CD14-positive monocyte (primary cell): ENCODE measurements at regions not wholly inside any gene's neighbourhood (a gene's known extent, or its start where the extent isn't known, plus 50 kb on each side); places are given as distances from the start of the nearest gene placed in this dataset.

ENCODE experiments used
- DNase-seq, 3 donors: peaks; one replicate each; pipeline ENCODE4 v3.0.0-alpha.2; 2011 to 2022
- H2AFZ ChIP-seq: 2 replicates; pipeline ENCODE4 v1.6.0; 2012; ENCODE audit warnings: mild to moderate bottlenecking, low read depth, low read length, inconsistent platforms; ENCODE audit not compliant: insufficient read depth, poor library complexity, severe bottlenecking
- H3K27ac ChIP-seq, 2 donors: 1 replicate in 1 of 2; 2 replicates in 1 of 2; pipeline ENCODE4 v1.5.1; 2012 to 2013; ENCODE audit warnings: low read length in 2 of 2, control low read depth in 1 of 2, inconsistent platforms in 1 of 2, low read depth in 1 of 2, mild to moderate bottlenecking in 1 of 2
- H3K27me3 ChIP-seq, 2 donors: one replicate each; pipeline versions ENCODE4 v1.6.0 to v1.6.1; 2011 to 2013; ENCODE audit warnings: low read length in 2 of 2; ENCODE audit not compliant: control insufficient read depth in 2 of 2, insufficient read depth in 2 of 2
- H3K36me3 ChIP-seq, 2 donors: replicated peaks in 1 of 2; 1 replicate in 1 of 2; 2 replicates in 1 of 2; pipeline versions ENCODE4 v1.5.1 to v1.6.1; 2012 to 2013; ENCODE audit warnings: low read length in 2 of 2, control low read depth in 1 of 2, inconsistent platforms in 1 of 2, mild to moderate bottlenecking in 1 of 2; ENCODE audit not compliant: insufficient read depth in 2 of 2, control insufficient read depth in 1 of 2
- H3K4me1 ChIP-seq, 2 donors: 1 replicate in 1 of 2; 2 replicates in 1 of 2; pipeline versions ENCODE4 v1.5.1 to v1.6.1; 2012 to 2013; ENCODE audit warnings: low read length in 2 of 2, control low read depth in 1 of 2, inconsistent platforms in 1 of 2, mild to moderate bottlenecking in 1 of 2, moderate library complexity in 1 of 2; ENCODE audit not compliant: insufficient read depth in 2 of 2, control insufficient read depth in 1 of 2
- H3K4me2 ChIP-seq: replicated peaks from 2 replicates; pipeline ENCODE3; 2012; ENCODE audit warnings: low read length, moderate library complexity, mild to moderate bottlenecking; ENCODE audit not compliant: poor library complexity, severe bottlenecking; ENCODE audit errors: extremely low read depth
- H3K4me3 ChIP-seq, 3 experiments: fragments of 200-600 bp in 1 of 3; sonication (generic) in 1 of 3; replicated peaks in 1 of 3; 1 replicate in 2 of 3; 2 replicates in 1 of 3; pipeline ENCODE4 v1.5.1; 2011 to 2013; ENCODE audit warnings: low read length in 3 of 3, mild to moderate bottlenecking in 3 of 3, control low read depth in 2 of 3, low read depth in 2 of 3, inconsistent platforms in 1 of 3, moderate library complexity in 1 of 3
- H3K79me2 ChIP-seq: 2 replicates; pipeline ENCODE4 v1.6.0; 2012; ENCODE audit warnings: mild to moderate bottlenecking, control low read depth, inconsistent platforms, low read length, moderate library complexity; ENCODE audit not compliant: insufficient read depth
- H3K9ac ChIP-seq: 2 replicates; pipeline ENCODE4 v1.6.0; 2017; ENCODE audit warnings: low read length, mild to moderate bottlenecking; ENCODE audit not compliant: insufficient read depth, poor library complexity, severe bottlenecking
- H3K9me3 ChIP-seq, 2 donors: replicated peaks in 1 of 2; 1 replicate in 1 of 2; 2 replicates in 1 of 2; pipeline versions ENCODE4 v1.5.1 to v1.6.1; 2012 to 2013; ENCODE audit warnings: low read length in 2 of 2, control low read depth in 1 of 2; ENCODE audit not compliant: control insufficient read depth in 1 of 2, insufficient read depth in 1 of 2
- H4K20me1 ChIP-seq: 2 replicates; pipeline ENCODE4 v1.6.0; 2012; ENCODE audit warnings: mild to moderate bottlenecking, low read length, control low read depth, moderate library complexity; ENCODE audit not compliant: insufficient read depth
- H3K27ac Mint-ChIP-seq, 7 donors: one replicate each; pipeline ENCODE4 v1.8.0; 2020; ENCODE audit warnings: mild to moderate bottlenecking in 7 of 7, mixed read lengths in 7 of 7, moderate library complexity in 6 of 7, inconsistent platforms in 2 of 7
- H3K27me3 Mint-ChIP-seq, 3 donors: one replicate each; pipeline ENCODE4 v1.8.0; 2021 to 2022; ENCODE audit warnings: low read depth in 3 of 3, mild to moderate bottlenecking in 3 of 3, mixed read lengths in 3 of 3, moderate library complexity in 3 of 3, inconsistent platforms in 1 of 3
- H3K36me3 Mint-ChIP-seq, 2 donors: one replicate each; pipeline ENCODE4 v1.8.0; 2020; ENCODE audit warnings: mixed read lengths in 2 of 2, inconsistent platforms in 1 of 2, mild to moderate bottlenecking in 1 of 2
- H3K4me1 Mint-ChIP-seq: one replicate; pipeline ENCODE4 v1.8.0; 2020; ENCODE audit warnings: mild to moderate bottlenecking, mixed read lengths
- H3K4me3 Mint-ChIP-seq, 2 donors: one replicate each; pipeline ENCODE4 v1.8.0; 2020; ENCODE audit warnings: mild to moderate bottlenecking in 2 of 2, mixed read lengths in 2 of 2, moderate library complexity in 1 of 2
- H3K9me3 Mint-ChIP-seq, 7 donors: one replicate each; pipeline ENCODE4 v1.8.0; 2020 to 2022; ENCODE audit warnings: mixed read lengths in 7 of 7, mild to moderate bottlenecking in 6 of 7, moderate library complexity in 6 of 7, inconsistent platforms in 2 of 7
- WGBS: methylation state at CpG from one replicate; pipeline ENCODE4 v1.1.5; 2013; ENCODE audit warnings: missing lambda C conversion rate; ENCODE audit not compliant: insufficient coverage; 5-methylcytosine and 5-hydroxymethylcytosine counted together
- intact Hi-C, 2 donors: fragments of 100-400 bp; cut with micrococcal nuclease; formaldehyde crosslinking; loops; one replicate each; pipeline versions ENCODE4 v1.15.0 to v1.15.1; 2023
- TF ChIP-seq, protein P1 (sequence below): fragments of 200-600 bp; IDR thresholded peaks from one replicate; pipeline ENCODE4 v1.8.0; 2022; ENCODE audit warnings: antibody characterized with exemption, mild to moderate bottlenecking

GRCh38 chr2:153096272-153096671 is 377.9 kb downstream of the ARL6IP6 start:
- Mint-ChIP-seq H3K27ac (no peak overlapping the region), H3K9me3 (peaks cover 0 to 9% (median 5%) of the 10 kb centered on the region in 7 donors), H3K36me3 (no peaks in the 10 kb centered on the region), H3K4me3 (no peak overlapping the region), H3K27me3 (no peaks in the 10 kb centered on the region), H3K4me1 (no peaks in the 10 kb centered on the region)
- no peaks in the 10 kb centered on the region for H3K36me3 ChIP-seq
- no peaks in the 10 kb centered on the region for H3K27me3 ChIP-seq
- no peak for DNase-seq
- WGBS: no CpG with 5 or more reads among the region's 2 CpGs
- no peaks in the 10 kb centered on the region for H4K20me1 ChIP-seq
- intact Hi-C loops: no loop called here
- no peak overlapping the region for H2AFZ ChIP-seq
- no peak overlapping the region for H3K9ac ChIP-seq
- H3K4me1 ChIP-seq: no peaks in the 10 kb centered on the region
- H3K79me2 ChIP-seq: no peaks in the 10 kb centered on the region
- H3K9me3 ChIP-seq: peaks cover 0 to 6% of the 10 kb centered on the region in 2 donors
- TF ChIP-seq, protein P1, sequence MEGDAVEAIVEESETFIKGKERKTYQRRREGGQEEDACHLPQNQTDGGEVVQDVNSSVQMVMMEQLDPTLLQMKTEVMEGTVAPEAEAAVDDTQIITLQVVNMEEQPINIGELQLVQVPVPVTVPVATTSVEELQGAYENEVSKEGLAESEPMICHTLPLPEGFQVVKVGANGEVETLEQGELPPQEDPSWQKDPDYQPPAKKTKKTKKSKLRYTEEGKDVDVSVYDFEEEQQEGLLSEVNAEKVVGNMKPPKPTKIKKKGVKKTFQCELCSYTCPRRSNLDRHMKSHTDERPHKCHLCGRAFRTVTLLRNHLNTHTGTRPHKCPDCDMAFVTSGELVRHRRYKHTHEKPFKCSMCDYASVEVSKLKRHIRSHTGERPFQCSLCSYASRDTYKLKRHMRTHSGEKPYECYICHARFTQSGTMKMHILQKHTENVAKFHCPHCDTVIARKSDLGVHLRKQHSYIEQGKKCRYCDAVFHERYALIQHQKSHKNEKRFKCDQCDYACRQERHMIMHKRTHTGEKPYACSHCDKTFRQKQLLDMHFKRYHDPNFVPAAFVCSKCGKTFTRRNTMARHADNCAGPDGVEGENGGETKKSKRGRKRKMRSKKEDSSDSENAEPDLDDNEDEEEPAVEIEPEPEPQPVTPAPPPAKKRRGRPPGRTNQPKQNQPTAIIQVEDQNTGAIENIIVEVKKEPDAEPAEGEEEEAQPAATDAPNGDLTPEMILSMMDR: no peak
- H3K4me2 ChIP-seq: no peak overlapping the region
- H3K4me3 ChIP-seq: no peak overlapping the region
- H3K27ac ChIP-seq: no peak overlapping the region

DNA sequence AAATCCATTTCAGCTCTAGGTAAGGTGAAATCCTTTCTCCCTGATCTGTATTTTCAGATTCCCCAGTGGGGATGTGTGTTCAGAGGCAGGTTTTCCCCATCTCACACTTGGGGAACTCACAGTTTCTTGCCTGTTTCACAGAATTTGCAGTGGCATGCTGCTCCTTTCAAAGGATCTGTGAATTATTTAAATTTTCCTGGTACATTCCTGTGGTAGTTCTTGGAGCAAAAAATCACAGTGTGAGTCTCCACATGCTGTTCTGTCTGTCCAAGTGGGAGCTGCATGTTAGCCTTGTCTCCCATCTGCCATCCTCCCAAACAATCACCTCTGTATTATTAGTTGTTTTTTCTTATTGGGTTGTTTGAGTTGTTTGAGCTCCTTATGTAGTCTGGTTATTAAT is 372.9 kb downstream of the ARL6IP6 start:
- H3K27ac ChIP-seq: no peak overlapping the region
- H3K4me3 ChIP-seq: no peak overlapping the region
- no peaks in the 10 kb centered on the region for H4K20me1 ChIP-seq
- H3K9me3 ChIP-seq: peaks cover 6 to 17% of the 10 kb centered on the region in 2 donors
- Mint-ChIP-seq H3K4me1 (no peaks in the 10 kb centered on the region), H3K27me3 (no peaks in the 10 kb centered on the region), H3K36me3 (no peaks in the 10 kb centered on the region), H3K9me3 (peaks cover 6 to 12% (median 10%) of the 10 kb centered on the region in 7 donors), H3K27ac (no peak overlapping the region), H3K4me3 (no peak overlapping the region)
- H3K27me3 ChIP-seq: no peaks in the 10 kb centered on the region
- DNase-seq: no peak
- TF ChIP-seq, protein P1: no peak
- H3K4me1 ChIP-seq: no peaks in the 10 kb centered on the region
- no peaks in the 10 kb centered on the region for H3K36me3 ChIP-seq
- no peak overlapping the region for H2AFZ ChIP-seq
- intact Hi-C loops: no loop called here
- no peak overlapping the region for H3K4me2 ChIP-seq
- H3K9ac ChIP-seq: no peak overlapping the region
- H3K79me2 ChIP-seq: no peaks in the 10 kb centered on the region
